ENCODE measurements at regions not wholly inside any gene's neighbourhood (a gene's known extent, or its start where the extent isn't known, plus 50 kb on each side); places are given as distances from the start of the nearest gene placed in this dataset.

DNA sequence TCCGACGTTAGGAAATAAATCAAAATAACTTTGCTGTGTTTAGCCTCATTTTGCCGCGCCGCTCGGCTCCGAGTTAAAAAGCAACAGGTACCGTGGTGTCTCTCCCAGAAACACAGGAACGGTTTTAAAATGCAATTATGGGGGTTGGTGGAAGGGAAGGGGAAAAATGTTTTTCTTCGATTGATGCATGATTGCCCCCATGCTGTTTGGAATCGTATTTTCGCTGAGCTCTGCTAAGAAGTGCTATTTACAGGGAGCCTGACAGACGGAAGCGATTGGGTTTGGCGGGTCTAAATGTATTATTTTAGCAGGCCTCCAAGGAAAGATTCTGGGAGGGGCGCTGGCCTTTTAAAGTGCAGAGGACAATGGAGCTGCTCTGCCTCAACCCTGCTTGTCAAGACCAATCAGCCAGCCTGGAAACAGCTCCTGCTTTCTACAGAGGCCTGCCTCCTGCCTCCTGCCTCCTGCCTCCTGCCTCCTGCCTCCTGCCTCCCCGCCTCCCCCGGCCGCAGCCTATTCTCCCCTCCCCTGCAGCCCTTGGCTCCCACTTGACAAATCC lies 156.7 kb upstream of the TLE3 start:
- no peak for TF ChIP-seq ZNF274 (IDR thresholded peaks at IDR 0.05; ENCODE audit: low read depth, low read length)
- H3K4me3 ChIP-seq (ENCODE audit: low read length) = no peak overlapping the region

DNA sequence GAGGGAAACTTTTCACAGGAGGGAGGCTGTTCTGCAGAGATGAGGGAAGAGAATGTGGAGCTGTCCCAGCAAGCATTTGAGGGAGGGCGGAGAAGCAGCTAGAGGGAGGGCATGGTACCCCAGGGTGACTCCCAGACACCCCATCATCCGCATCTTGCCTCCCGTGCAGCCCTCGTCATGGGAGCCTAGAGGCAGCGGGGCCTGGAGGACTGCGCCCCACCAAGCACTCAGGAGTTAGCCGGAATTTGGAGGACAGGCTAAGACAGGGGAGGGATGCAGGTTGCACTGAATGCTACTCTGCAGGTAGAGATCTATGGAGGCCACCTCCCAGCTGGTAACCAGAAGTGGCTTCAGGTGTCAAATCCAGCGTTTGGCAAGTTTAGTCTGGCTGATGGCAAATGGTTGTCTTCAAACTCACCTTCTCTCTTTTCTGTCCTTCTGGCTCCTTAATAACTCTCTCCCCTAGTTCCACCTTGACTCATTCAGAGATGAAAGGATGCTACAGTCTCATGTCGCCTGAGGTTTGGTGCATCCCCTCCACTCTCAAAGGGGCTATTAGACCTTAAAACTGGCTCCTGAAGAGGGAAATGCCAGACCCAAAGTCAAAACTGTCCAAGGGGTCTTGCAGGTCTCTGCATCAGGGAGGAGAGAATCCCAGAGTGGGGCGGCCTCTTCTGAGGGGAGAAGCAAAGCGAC lies 155.9 kb upstream of the TLE3 start:
- TF ChIP-seq ZNF274 (IDR thresholded peaks at IDR 0.05; ENCODE audit: low read depth, low read length) = no peak
- H3K4me3 ChIP-seq (ENCODE audit: low read length) = no peak overlapping the region

DNA sequence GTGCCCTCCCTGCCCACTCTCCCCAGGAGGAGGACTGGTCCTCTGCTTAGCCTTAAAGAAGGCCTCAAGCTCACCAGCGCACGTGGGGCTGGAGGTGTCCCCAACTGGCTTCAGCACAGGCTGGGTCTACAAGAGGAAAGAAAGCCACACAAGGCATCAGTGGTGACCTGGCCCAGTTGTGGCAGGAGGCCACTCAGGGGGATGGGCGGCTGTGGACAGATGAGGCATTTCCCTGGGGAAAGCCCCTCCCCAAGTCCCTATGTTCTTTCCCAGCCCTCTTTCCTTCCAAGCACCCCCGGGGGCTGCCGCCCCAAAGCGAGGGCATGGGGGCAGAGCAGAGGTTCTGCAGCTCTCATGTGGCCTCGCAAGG lies 155.2 kb upstream of the TLE3 start:
- H3K4me3 ChIP-seq (ENCODE audit: low read length) = no peak overlapping the region
- TF ChIP-seq ZNF274 (IDR thresholded peaks at IDR 0.05; ENCODE audit: low read depth, low read length) = no peak

DNA sequence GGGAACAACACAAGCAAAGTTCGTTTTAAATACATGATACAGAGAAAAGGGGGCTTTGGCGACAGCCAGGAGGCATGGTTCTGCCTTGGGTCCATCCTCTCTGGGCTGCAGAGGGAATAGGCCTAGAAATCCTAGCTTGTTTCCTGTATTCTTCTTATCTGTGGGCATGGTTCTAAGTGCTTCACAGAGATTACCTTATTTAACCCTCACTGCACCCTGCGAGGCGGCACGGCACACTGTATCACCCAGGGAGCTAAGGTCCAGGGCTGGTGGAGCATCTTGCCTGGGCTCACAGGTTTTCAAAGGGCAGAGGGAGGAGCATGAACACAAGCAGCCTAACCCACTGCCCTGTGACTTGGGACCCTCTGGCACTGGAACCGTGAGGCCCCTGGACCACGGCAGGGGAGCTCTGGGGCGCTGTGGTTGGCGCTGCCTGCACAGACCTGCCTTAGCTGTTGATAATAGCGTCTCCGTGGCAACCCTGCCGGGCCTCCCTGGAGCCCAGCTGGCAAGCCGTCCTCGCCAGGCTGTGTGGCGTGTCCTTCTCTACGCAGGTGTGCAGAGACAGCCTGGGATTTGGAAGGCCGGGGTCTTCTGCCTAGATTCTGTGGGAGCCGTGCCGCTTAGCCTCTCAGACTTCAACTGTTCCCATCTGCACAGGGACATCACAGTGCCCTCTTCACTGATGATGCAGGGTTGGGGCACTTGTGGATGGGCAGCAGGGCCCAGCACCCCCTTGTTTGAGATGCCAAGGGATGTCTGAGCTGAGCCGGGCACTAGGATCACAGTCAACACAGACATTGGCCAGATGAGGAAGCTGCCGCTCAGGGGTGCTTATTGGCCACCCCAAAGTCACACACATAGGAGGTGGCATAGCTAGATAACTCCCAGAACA lies 154.6 kb upstream of the TLE3 start:
- no peak for TF ChIP-seq ZNF274 (IDR thresholded peaks at IDR 0.05; ENCODE audit: low read depth, low read length)
- H3K4me3 ChIP-seq (ENCODE audit: low read length) = no peak overlapping the region

DNA sequence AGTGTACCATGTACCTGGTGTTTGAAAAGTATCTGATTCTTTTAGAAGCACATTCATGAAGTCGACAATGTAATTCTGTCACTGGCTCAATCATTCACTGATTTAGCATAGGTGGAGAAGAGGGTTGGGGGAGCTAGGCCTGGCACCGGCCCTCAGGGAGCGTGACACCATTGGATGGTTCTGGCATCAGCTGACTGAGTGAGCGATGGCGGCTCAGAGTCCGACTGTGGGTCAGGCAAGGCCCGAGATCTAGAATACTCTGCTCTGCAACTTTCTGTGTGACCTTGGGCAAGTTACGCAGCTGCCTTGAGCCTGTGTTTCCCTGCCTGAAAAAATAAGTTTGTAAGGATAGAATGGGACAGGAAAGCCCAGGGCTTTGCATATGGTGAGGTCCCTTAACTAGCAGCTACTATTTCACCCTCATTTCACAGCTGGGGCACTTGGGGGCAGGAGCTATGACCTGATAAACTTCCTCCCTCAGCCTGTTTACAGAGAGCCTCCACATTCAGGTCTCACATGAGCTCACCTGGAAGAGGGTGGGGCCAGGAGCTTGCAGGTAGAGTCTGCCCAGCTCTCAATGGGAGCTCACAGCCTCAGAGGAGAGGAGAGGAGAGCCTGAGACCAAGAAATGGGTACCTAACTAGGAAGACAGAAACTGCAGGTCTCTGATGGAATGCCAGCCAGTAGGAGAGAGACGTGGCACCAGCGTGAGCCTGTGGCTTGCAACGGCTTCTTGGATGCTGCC lies 153.7 kb upstream of the TLE3 start:
- no peak overlapping the region for H3K4me3 ChIP-seq (ENCODE audit: low read length)
- TF ChIP-seq ZNF274 (IDR thresholded peaks at IDR 0.05; ENCODE audit: low read depth, low read length) = no peak

DNA sequence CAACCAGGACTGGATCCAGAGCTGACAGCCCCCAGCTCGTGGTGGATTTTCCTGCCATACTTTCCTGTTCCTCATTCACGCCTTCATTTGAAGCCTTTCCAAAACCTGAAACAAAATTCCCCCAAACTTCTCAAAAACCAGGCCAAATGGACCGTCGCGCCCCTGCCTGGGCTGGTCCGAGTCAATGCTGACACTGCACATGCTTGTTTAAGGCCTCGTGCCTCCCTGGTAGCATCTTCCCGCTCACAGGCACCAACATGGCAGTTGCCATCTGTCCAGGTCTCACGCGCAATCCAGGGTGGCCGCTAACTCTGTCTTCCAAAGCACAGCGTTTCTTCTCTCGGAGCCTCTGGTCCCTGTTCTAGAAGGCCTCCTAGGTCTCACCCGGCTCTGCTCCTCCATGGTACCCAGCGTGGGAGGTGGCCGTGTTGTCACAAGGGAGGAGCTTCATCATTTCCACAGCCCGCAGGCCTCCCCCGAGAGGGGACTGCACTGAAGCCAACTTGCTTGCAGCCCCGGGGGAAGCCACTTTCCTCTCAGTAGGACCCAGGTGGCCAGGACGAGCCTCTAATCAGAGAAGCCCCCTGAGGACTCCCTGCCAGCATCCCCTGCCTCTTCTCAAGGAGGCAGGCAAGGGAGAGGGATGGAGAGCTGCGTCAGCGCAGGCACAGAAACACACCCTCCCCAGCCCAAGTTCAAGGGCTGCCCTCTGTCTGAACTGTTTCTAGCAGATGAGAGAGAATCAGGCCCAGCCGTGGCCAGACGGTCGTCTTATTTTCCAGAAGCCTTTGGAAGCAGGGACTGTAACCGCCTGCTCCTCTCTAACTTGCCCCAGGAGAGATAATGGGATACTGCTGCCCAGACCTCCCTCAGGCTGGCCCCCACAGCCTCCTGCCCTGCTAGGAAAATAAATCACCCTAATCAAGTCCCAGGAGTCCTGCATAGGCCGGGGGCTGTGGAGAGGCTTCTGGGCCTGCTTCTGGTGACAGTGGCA lies 152.8 kb upstream of the TLE3 start:
- no peak for TF ChIP-seq ZNF274 (IDR thresholded peaks at IDR 0.05; ENCODE audit: low read depth, low read length)
- no peak overlapping the region for H3K4me3 ChIP-seq (ENCODE audit: low read length)

DNA sequence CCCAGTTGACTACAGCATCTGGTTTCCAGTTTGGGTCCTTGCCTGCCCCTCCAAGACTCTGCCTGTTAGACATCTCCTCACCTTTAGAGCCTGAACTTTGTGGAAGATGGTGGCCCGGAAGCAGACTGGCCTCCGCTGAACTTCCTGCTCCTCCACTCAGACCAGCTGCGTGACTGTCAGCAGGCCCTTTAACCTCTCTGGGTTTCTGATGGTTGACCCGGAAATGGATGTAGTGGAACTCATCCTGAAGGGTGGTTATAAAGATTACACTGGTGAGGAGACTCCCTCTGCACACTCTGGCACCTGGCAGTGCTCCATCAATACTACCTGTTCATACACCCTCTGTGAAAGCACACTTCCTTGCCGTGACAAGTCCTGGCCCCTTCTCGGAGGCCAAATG lies 151.9 kb upstream of the TLE3 start:
- TF ChIP-seq ZNF274 (IDR thresholded peaks at IDR 0.05; ENCODE audit: low read depth, low read length) = no peak
- H3K4me3 ChIP-seq (ENCODE audit: low read length) = no peak overlapping the region

DNA sequence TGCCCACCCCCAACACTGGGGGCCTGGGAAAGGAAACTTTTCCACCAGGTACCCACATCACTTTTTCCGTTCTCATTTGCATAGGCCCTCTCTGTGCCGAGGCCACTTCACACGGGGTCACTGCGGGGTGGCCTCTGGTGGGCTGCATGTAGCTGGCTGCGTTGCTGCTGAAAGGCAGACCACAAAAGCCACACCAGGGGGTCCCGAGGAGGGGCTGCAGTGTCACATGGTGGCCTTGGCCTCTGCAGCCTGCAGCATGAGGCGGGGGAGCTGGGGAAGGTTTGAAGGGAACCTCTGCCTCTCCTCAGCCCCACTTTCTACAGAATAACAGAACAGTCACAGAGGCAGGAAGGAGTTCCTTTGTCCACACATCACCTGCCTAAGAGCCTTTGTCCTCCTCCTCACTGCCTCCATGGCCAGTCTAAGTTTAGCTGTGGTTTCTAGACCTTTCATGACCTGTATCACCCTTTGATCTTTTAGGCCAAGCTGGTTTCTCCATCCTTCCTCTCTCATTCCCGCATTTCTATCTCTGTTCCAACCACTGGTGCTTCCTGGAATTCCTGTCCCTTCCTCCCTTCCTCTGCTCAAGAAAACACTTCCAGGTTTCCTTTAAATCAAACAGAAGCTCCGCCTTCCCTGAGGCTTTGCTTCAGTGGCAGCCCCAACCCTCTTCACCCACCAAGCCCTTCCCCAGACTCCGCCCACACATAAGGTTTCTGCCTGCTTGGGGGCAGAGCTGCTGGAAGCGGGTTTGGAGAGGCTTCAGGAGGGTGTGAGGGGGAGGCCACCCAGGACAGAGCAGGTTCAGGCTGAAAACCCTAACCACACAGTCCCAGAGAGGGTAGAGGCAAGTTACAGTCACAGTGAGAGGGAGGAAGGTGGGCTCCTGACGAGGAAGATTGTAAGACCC lies 150.7 kb upstream of the TLE3 start:
- H3K4me3 ChIP-seq (ENCODE audit: low read length) = no peak overlapping the region
- no peak for TF ChIP-seq ZNF274 (IDR thresholded peaks at IDR 0.05; ENCODE audit: low read depth, low read length)

DNA sequence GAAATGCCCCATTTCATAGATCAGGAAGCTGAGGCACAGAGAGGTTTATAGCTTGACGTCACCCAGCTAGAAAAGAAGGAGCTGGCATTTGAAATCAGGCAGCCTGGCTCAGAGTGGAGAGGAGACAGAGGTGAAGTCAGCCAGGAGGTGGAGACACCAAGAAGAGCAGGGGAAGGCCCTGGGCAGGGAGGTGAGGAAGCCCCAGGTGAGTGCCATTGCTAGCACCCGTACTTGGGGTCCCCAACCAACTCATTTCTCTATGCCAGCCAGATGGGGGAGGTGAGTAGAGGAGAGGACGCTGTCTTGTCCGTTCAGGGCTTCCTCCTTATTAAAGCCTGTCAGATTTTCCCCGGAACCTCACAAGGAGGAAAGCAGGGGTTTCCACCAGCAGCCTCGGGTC lies 149.6 kb upstream of the TLE3 start:
- H3K4me3 ChIP-seq (ENCODE audit: low read length) = no peak overlapping the region
- TF ChIP-seq ZNF274 (IDR thresholded peaks at IDR 0.05; ENCODE audit: low read depth, low read length) = no peak

DNA sequence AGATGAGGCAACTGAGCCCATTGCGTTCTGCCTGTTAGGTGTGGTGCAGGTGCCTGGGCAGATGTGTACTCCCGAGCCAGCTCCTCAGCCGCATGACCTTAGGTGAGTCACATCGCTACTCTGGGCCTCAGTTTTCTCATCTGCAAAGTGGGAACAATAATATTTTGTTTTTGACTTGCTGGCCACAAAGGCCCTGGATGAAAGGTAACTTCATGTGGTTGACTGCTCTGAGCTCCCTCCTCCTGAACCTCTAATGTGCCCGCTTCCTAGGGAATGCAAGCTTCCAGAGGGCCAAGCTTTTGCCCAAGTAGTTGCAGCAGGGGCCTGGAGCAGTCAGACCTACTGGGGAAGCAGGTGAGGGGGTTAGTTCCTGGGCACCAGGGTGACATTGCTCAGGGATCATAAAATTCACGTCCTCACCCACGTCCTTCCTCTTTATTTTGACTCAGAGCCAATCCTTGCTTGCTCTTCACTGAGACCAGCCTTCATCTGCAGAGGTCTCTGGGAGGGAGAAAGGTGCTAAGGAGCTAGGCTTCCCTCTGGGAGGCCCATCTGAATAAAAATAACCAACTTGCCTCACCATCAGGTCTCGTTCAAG lies 149.0 kb upstream of the TLE3 start:
- H3K4me3 ChIP-seq (ENCODE audit: low read length) = no peak overlapping the region
- no peak for TF ChIP-seq ZNF274 (IDR thresholded peaks at IDR 0.05; ENCODE audit: low read depth, low read length)

DNA sequence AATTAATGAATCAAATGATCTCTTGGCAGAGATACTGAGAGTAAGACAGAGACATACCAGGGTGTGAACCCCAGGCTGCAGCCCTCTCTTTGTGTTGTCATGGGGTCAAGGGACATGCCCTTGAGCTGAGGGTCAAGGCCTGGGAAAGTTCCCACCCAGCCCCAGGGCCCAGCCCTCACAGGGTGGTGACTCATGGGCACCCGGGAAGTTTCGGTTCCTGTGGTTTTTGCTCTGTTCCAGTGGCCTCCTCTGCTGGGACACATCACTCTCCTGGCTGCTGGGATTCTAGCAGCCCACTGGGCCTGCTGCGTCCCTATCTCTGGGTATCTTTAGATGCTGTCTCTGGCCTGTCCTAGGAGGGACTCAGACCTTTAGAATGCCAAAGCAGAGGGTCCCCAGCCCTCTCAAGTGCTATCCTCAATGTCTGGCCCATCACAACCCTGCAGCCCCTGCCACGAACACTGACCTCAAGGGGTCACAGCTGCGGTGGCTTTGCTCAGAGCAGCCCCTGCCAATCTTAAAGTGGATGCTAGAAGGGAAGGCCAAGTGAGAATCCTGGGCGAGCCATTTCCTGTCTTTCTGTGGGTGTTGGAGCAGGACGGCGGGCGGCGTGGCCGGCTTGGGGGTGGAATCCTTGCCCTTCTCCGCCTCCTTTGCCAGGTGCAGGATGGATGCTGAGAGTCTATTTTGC lies 148.4 kb upstream of the TLE3 start:
- no peak overlapping the region for H3K4me3 ChIP-seq (ENCODE audit: low read length)
- TF ChIP-seq ZNF274 (IDR thresholded peaks at IDR 0.05; ENCODE audit: low read depth, low read length) = no peak
